ENCODE measurements at regions not wholly inside any gene's neighbourhood (a gene's known extent, or its start where the extent isn't known, plus 50 kb on each side); places are given as distances from the start of the nearest gene placed in this dataset.

- TF ChIP-seq KAT2A (conservative IDR thresholded peaks at IDR 0.05; ENCODE audit: control insufficient read depth, low read depth, low read length) (no peak), CHD2 (IDR thresholded peaks at IDR 0.05; ENCODE audit: borderline replicate concordance, low read depth, low read length) (no peak), BCL3 (IDR thresholded peaks at IDR 0.05; ENCODE audit: borderline replicate concordance, insufficient read depth, low read depth, low read length, poor library complexity, severe bottlenecking) (no peak), SUZ12 (IDR thresholded peaks at IDR 0.05; ENCODE audit: unreplicated experiment) (no peak), IKZF1 (conservative IDR thresholded peaks at IDR 0.05) (no peak), STAT1 (conservative IDR thresholded peaks at IDR 0.05) (no peak), RAD21 (IDR thresholded peaks at IDR 0.05; ENCODE audit: insufficient read depth, low read depth, low read length) (no peak), NRF1 (conservative IDR thresholded peaks at IDR 0.05; ENCODE audit: low read depth, low read length) (no peak), ZNF24 (IDR thresholded peaks at IDR 0.05) (no peak), ZBTB11 (CRISPR knock-in tag; IDR thresholded peaks at IDR 0.05) (no peak)
Observed at GRCh38 chr18:51621864-51622160, 424.3 kb upstream of the MEX3C start (continued).

Data from GM12878 (cell line).